ENCODE measurements at regions not wholly inside any gene's neighbourhood (a gene's known extent, or its start where the extent isn't known, plus 50 kb on each side); places are given as distances from the start of the nearest gene placed in this dataset.

GRCh38 chr3:168802766-168803165, 707.0 kb upstream of the GOLIM4 start:
- H3K27ac ChIP-seq (replicated peaks) = no peak overlapping the region
- DNase-seq (ENCODE audit: low read depth in 1 of 2, low spot score in 1 of 2) = no peak
- TF ChIP-seq GABPA (IDR thresholded peaks at IDR 0.05; ENCODE audit: low read depth) (no peak), POLR2AphosphoS5 (IDR thresholded peaks at IDR 0.05; ENCODE audit: low read depth) (no peak), REST (IDR thresholded peaks at IDR 0.05; ENCODE audit: insufficient replicate concordance, low read depth) (no peak), SPI1 (IDR thresholded peaks at IDR 0.05; ENCODE audit: borderline replicate concordance, low read depth) (no peak)
- H3K4me3 ChIP-seq (replicated peaks; ENCODE audit: insufficient read depth, low read length) = no peak overlapping the region
- H3K27me3 ChIP-seq (ENCODE audit: insufficient read depth, poor library complexity, severe bottlenecking) = no peaks in the 10 kb centered on the region

GRCh38 chr3:168801794-168802193, 706.1 kb upstream of the GOLIM4 start:
- no peaks in the 10 kb centered on the region for H3K27me3 ChIP-seq (ENCODE audit: insufficient read depth, poor library complexity, severe bottlenecking)
- TF ChIP-seq POLR2AphosphoS5 (IDR thresholded peaks at IDR 0.05; ENCODE audit: low read depth) (no peak), GABPA (IDR thresholded peaks at IDR 0.05; ENCODE audit: low read depth) (no peak), CTCF (IDR thresholded peaks at IDR 0.05; ENCODE audit: insufficient read depth, low read length) (no peak), REST (IDR thresholded peaks at IDR 0.05; ENCODE audit: insufficient replicate concordance, low read depth) (no peak), SPI1 (IDR thresholded peaks at IDR 0.05; ENCODE audit: borderline replicate concordance, low read depth) (no peak)
- no peak for DNase-seq (ENCODE audit: low read depth in 1 of 2, low spot score in 1 of 2)
- H3K27ac ChIP-seq (replicated peaks) = no peak overlapping the region
- H3K4me3 ChIP-seq (replicated peaks; ENCODE audit: insufficient read depth, low read length) = no peak overlapping the region

- H3K27me3 ChIP-seq (ENCODE audit: insufficient read depth, poor library complexity, severe bottlenecking) = no peaks in the 10 kb centered on the region
- no peak overlapping the region for H3K4me3 ChIP-seq (replicated peaks; ENCODE audit: insufficient read depth, low read length)
- TF ChIP-seq POLR2AphosphoS5 (IDR thresholded peaks at IDR 0.05; ENCODE audit: low read depth) = no peak
- no peak for TF ChIP-seq GABPA (IDR thresholded peaks at IDR 0.05; ENCODE audit: low read depth)
- TF ChIP-seq REST (IDR thresholded peaks at IDR 0.05; ENCODE audit: insufficient replicate concordance, low read depth) = no peak
- no peak for TF ChIP-seq SPI1 (IDR thresholded peaks at IDR 0.05; ENCODE audit: borderline replicate concordance, low read depth)
- no peak for TF ChIP-seq CTCF (IDR thresholded peaks at IDR 0.05; ENCODE audit: insufficient read depth, low read length)
- no peak overlapping the region for H3K27ac ChIP-seq (replicated peaks)
- DNase-seq (ENCODE audit: low read depth in 1 of 2, low spot score in 1 of 2) = no peak
Observed at GRCh38 chr3:168796339-168796738, 700.6 kb upstream of the GOLIM4 start.

Data from HL-60 (cell line).